HG02678 (cell line): ENCODE measurements at regions not wholly inside any gene's neighbourhood (a gene's known extent, or its start where the extent isn't known, plus 50 kb on each side); places are given as distances from the start of the nearest gene placed in this dataset.

Experiments
- ATAC-seq: cut with Tn5 transposase; IDR thresholded peaks from one replicate; pipeline ENCODE4 v1.9.1; 2021; ENCODE audit warnings: mild to moderate bottlenecking, moderate library complexity; ENCODE audit not compliant: unreplicated experiment

GRCh38 chr20:58139849-58140786, 88.3 kb downstream of the ANKRD60 start:
- no peak for ATAC-seq

- ATAC-seq, result no peak
Observed at GRCh38 chr20:58138395-58138794, 90.1 kb downstream of the ANKRD60 start.

GRCh38 chr20:58137651-58138265, 90.7 kb downstream of the ANKRD60 start:
- no peak for ATAC-seq

DNA sequence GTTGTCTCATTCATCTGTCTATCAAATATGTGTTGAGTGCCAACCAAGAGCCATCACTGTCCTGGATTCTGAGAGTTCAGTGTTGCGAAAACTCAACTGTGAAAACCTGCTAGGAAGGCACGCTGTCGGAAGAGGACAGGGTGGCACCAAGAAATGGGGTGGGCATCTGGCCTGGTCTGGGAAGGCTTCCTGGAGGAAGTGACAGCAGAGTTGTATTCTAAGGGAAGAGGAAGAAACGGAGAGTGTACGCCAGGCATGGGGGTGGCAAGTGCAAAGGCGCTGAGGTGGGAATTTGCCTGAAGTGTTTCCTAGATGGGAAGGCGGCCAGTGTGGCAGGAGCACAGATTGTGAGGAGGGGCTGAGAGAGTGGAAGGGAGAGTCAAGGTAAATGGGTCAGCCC, 91.2 kb downstream of the ANKRD60 start:
- ATAC-seq, result no peak

- ATAC-seq, result no peak
Observed at GRCh38 chr20:58136149-58136484, 92.3 kb downstream of the ANKRD60 start.

DNA sequence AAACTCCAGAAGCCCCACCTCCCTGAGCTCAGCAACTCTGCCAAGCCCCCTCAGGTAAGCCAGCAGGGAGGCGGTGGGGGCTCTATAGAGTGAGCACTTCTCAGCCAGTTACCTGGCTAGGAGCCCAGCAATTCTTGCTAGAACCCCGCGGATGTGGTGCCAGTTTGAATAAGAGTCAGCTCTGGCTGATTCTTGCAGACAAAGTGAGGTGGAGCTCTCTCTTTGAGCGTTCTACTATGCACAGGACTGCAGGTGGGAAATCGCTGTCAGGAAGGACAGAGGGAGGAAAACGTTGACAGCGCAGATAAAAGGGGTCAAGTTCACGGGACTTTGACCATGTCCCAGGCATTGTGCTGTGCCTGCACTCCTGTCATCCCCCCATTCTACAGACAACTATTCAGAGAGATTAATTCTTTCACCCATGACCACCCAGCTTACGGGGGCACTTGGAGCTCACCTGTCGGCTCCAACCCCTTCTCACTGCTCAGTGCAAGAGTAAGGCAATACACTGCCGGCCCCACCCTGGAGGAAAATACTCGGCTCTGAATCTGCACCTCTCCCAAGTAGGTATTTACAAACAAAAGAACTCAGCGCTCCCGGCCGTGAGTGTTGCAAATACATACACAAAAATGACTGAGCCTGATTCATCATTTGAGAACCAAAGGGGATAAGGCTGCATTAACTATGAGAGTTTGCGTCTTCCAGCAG, 92.9 kb downstream of the ANKRD60 start:
- ATAC-seq, result no peak

GRCh38 chr20:58133020-58133808, 95.2 kb downstream of the ANKRD60 start:
- no peak for ATAC-seq

- ATAC-seq, result no peak
Observed at GRCh38 chr20:58131551-58132142, 96.8 kb downstream of the ANKRD60 start.

GRCh38 chr20:58131151-58131550, 97.3 kb downstream of the ANKRD60 start:
- no peak for ATAC-seq

GRCh38 chr20:58130581-58130980, 97.9 kb downstream of the ANKRD60 start:
- ATAC-seq, result no peak

DNA sequence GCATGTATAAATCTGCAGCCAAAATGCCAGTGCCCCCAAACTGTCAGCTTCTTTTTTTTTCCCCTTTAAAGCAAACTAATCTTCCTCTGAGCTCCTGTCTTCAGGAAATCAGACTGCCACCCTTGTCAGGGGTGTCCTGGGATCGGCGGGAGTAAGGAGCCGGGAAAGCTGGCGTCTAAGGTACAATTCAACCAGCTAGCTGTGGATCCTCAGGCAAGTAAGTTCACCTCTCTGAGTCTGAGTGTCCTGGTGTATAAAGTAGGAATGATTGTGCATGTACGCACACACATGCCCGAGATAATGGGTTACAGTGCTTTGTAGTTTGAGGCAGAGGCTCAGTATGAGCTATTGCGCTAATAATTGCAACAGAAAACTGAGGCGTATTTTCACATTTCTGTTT, 98.3 kb downstream of the ANKRD60 start:
- ATAC-seq, result no peak

- ATAC-seq, result no peak
Observed at GRCh38 chr20:58129721-58130151, 98.7 kb downstream of the ANKRD60 start.

DNA sequence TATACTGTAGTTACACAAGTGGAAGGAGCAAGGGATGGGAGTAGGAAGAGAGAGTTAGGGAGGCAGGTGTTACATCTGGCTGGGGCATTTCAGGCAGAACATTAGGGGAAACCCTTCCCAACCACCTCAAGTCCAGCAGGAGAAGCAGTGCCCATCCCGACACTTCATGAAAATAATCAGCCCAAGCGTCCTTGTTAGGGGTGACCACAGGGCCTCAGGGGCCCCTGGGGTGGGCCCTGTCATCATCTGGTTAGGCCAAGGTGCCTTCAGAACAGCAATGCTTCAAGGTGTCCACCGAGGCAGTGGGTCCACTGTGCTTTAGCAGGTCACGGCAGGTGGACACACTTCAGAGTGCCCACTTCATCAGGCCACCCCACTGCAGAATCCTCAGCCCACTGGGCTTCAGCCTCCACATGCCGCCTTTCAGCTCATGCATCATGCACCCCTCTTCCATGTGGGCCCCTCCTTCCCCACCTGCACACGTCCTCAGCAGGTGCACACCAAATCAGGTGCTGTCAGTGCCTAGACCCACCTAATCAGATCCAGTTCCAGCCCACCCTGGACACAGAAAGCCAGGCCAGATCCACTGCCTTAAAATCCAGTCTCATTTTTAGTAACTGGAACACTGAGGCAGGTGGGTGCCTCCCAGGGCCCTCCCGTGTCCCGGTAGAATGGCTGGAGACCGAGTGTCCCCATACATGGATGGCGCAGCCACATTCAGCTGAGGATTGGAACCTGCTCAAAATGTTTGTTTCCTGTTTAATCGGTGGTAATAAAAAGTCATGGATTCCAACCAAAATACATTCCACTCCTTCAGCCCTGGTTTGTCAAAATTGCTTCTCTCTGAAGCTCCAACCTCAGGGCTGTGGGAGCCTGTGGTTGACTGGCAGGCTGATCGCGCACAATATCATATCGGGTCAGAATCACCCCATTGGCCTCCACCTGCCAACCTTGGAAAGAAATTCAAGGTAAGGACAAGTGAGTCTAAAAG, 99.5 kb downstream of the ANKRD60 start:
- no peak for ATAC-seq

GRCh38 chr20:58127701-58128111, 100.7 kb downstream of the ANKRD60 start:
- ATAC-seq, result no peak

GRCh38 chr20:58125726-58126125, 102.7 kb downstream of the ANKRD60 start:
- no peak for ATAC-seq

DNA sequence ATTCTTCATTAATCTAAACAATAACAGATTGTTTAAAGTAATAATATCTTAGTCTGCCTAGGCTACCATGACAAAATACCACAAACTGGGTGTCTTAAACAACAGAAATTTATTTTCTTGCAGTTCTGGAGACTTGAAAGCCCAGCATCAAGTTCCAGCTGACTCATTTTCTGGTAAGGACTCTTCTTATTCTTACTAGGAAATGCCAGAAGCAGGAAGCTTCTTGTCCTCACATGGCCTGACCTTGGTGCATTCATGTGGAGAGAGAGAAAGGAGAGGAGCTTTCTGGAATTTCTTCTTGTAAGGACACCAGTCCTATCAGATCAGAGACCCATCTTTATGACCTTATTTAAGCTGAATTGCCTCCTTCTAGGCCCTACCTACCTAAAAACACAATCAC, 110.5 kb downstream of the ANKRD60 start:
- no peak for ATAC-seq

DNA sequence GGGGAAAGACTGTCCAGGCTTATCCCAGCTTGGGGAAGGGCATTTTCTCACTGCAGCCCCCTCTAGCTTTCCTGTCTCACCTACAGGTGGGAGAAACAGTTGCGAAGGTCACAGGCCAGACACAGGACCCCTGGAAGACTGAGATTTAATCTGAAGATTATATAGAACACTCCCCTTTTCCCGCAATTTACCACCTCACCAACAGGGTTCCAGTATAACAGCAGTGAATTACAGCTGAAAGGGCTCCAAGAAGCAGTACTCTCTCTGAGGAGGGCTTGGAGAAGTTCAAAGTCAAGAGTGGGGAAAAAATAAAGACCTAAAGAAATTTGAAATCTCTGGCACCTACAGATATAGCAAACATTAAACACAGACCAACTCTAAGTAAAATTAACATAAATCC, 111.9 kb downstream of the ANKRD60 start:
- ATAC-seq, result no peak

DNA sequence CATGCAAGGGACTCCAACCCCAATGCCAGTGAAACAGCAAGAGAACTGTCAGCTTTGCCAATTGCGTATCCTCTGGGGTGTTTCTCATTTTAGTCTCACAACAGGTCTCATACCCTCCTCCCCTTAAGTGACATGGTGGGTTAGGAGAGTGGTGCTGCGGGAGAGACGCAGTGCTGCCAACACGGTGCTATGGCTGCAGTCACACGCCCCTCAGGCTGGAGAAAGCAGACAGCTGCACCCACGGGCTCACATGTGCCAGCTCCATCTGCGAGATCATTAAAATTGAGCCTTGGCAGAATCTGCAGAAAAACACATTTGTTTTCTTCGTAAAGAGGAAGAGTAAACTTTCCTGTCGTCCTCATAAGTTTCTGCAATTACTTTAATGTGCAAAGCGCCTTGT, 114.7 kb downstream of the ANKRD60 start:
- ATAC-seq, result no peak

DNA sequence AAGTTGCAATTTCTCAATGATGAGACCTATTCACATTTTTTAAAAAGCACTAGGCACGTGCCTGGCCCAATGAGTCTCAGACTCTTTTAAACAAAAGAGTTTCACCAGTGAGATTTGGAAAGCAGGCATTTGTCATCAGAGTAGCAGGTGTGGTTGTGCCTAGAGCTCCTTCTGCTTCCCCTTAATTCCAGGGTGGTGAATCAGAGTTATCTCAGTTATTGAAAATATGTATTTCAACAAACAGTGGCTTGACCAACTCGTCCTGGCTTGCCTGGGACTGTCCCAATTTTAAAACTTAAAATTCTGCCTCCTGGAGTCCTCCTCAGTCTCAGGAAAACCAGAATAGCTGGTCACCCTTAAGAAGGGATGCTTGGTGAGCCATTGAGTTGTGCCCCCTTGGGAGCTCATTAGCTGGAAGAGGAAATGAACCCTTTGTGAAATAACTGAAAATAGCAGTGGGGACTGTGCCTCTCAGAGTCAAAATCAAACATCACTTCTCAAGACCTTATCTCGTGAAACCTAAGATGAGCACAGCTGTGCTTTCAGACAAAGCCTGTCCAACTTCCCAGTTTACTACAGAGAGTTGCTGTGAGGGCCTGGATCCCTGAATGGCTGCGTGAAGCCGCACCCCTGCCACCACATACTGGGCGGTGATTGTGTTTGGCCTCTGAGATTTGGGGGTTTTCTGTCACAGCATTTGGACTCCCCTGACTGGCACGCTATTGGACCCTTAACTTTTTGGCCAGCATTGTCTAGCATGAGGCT, 116.3 kb downstream of the ANKRD60 start:
- ATAC-seq, result no peak
